ENCODE measurements at regions not wholly inside any gene's neighbourhood (a gene's known extent, or its start where the extent isn't known, plus 50 kb on each side); places are given as distances from the start of the nearest gene placed in this dataset.

- no peak for DNase-seq
These were observed 65.9 kb upstream of the ASTN2 start for GRCh38 chr9:117480729-117481128.

- no peak for DNase-seq
These were observed 65.4 kb upstream of the ASTN2 start for GRCh38 chr9:117480253-117480652.

- DNase-seq, result no peak
These were observed 58.4 kb upstream of the ASTN2 start for GRCh38 chr9:117473293-117473692.

- DNase-seq, result no peak
These were observed 56.0 kb upstream of the ASTN2 start for GRCh38 chr9:117470902-117471301.

- DNase-seq, result no peak
These were observed 55.6 kb upstream of the ASTN2 start for GRCh38 chr9:117470455-117470854.

GRCh38 chr9:117466111-117466510 is 51.3 kb upstream of the ASTN2 start:
- DNase-seq, result no peak

- DNase-seq, result no peak
These were observed 50.8 kb upstream of the ASTN2 start for GRCh38 chr9:117465706-117466105.

GRCh38 chr9:117464941-117465616 is 50.2 kb upstream of the ASTN2 start:
- DNase-seq, result no peak
